Endodermal cell (in vitro differentiated cells): ENCODE measurements at regions not wholly inside any gene's neighbourhood (a gene's known extent, or its start where the extent isn't known, plus 50 kb on each side); places are given as distances from the start of the nearest gene placed in this dataset.

Experiments
- DNase-seq: peaks from one replicate; pipeline ENCODE4 v3.0.0-alpha.2; 2017
- H3K27ac ChIP-seq: 2 replicates; pipeline ENCODE4 v1.5.1; 2013; ENCODE audit warnings: mild to moderate bottlenecking, low read depth, low read length, moderate library complexity
- H3K27me3 ChIP-seq: 2 replicates; pipeline ENCODE4 v1.6.1; 2013; ENCODE audit warnings: mild to moderate bottlenecking, low read length, moderate library complexity; ENCODE audit not compliant: insufficient read depth, control insufficient read depth, poor library complexity, severe bottlenecking
- H3K36me3 ChIP-seq: 2 replicates; pipeline ENCODE4 v1.7.0; 2013; ENCODE audit warnings: mild to moderate bottlenecking, low read length, moderate library complexity; ENCODE audit not compliant: control insufficient read depth, insufficient read depth
- H3K4me1 ChIP-seq: one replicate; pipeline ENCODE4 v1.7.0; 2013; ENCODE audit warnings: low read length; ENCODE audit not compliant: control insufficient read depth, insufficient read depth
- H3K4me3 ChIP-seq: 2 replicates; pipeline ENCODE4 v1.5.1; 2013; ENCODE audit warnings: mild to moderate bottlenecking, low read length, moderate library complexity
- H3K9ac ChIP-seq: 2 replicates; pipeline ENCODE4 v1.6.1; 2013; ENCODE audit warnings: mild to moderate bottlenecking, low read length, moderate library complexity; ENCODE audit not compliant: poor library complexity, severe bottlenecking; ENCODE audit errors: extremely low read depth
- H3K9me3 ChIP-seq: 2 replicates; pipeline ENCODE4 v1.6.1; 2013; ENCODE audit warnings: mild to moderate bottlenecking, low read length, moderate library complexity; ENCODE audit not compliant: control insufficient read depth
- H3K27ac Mint-ChIP-seq: 2 replicates; pipeline ENCODE4 v1.8.0; 2020; ENCODE audit warnings: mixed read lengths
- H3K27me3 Mint-ChIP-seq: 2 replicates; pipeline ENCODE4 v1.8.0; 2021; ENCODE audit warnings: mild to moderate bottlenecking, mixed read lengths; ENCODE audit not compliant: insufficient read depth
- H3K36me3 Mint-ChIP-seq: 2 replicates; pipeline ENCODE4 v1.8.0; 2020; ENCODE audit warnings: low read depth, mixed read lengths
- H3K4me1 Mint-ChIP-seq: 2 replicates; pipeline ENCODE4 v1.8.0; 2020; ENCODE audit warnings: mixed read lengths
- H3K4me3 Mint-ChIP-seq: 2 replicates; pipeline ENCODE4 v1.8.0; 2020; ENCODE audit warnings: mild to moderate bottlenecking, moderate library complexity, mixed read lengths
- H3K9me3 Mint-ChIP-seq: 2 replicates; pipeline ENCODE4 v1.8.0; 2020; ENCODE audit warnings: mild to moderate bottlenecking, mixed read lengths
- CTCF ChIP-seq: fragments of 200-600 bp; sonication (generic); conservative IDR thresholded peaks from 2 replicates; pipeline ENCODE4 v1.5.0; 2021; ENCODE audit warnings: antibody characterized with exemption, mild to moderate bottlenecking
- WGBS, 2 experiments: methylation state at CpG; one replicate each; pipeline versions ENCODE4 v1.1.5 to v1.1.7; 2013; ENCODE audit warnings: missing lambda C conversion rate in 2 of 2, mixed read lengths in 1 of 2; ENCODE audit not compliant: insufficient coverage in 1 of 2, insufficient read length in 1 of 2; 5-methylcytosine and 5-hydroxymethylcytosine counted together

DNA sequence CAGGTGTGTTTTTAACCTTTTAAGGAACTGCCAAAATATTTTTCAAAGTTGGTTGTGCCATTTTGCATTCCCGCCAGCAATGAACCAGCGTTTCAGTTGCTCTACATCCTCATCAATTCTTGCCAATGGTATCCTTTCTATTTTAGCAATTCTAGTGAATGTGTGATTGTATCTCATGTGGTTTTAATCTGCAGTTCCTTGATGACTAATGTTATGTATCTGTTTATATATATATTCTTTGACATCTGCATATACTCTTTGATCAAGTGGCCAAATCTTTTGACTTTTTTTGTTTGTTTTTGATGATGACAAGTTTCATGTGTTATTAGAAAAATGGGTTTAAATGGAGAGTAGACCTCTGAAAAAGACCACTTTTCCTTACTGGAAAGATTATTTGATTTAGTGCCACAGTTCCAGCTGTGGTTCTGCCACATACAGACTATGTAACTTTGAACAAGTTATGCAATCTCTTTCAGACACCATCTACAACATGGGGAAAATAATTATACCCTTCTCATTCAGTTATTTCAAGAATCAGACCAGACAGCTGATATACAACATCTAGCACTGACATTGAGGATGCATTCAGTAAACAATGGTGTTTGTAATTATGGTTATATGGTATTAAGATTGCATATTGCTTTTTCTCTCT lies 146.3 kb upstream of the CNOT2 start:
- Mint-ChIP-seq H3K9me3 (peaks cover 1% of the 10 kb centered on the region), H3K4me1 (peaks cover 32% of the 10 kb centered on the region), H3K27ac (no peak overlapping the region), H3K36me3 (no peaks in the 10 kb centered on the region), H3K4me3 (no peak overlapping the region), H3K27me3 (no peaks in the 10 kb centered on the region)
- no peaks in the 10 kb centered on the region for H3K36me3 ChIP-seq
- H3K9me3 ChIP-seq, result no peaks in the 10 kb centered on the region
- H3K4me1 ChIP-seq, result peaks cover 11% of the 10 kb centered on the region
- no peak for TF ChIP-seq CTCF
- no peak overlapping the region for H3K9ac ChIP-seq
- H3K27ac ChIP-seq, result no peak overlapping the region
- H3K4me3 ChIP-seq, result no peak overlapping the region
- no peak for DNase-seq
- WGBS, 2 experiments, result 95% methylated on average over 2 of the region's 2 CpGs; no CpG with 5 or more reads in 1 of the 2 experiments
- no peaks in the 10 kb centered on the region for H3K27me3 ChIP-seq

DNA sequence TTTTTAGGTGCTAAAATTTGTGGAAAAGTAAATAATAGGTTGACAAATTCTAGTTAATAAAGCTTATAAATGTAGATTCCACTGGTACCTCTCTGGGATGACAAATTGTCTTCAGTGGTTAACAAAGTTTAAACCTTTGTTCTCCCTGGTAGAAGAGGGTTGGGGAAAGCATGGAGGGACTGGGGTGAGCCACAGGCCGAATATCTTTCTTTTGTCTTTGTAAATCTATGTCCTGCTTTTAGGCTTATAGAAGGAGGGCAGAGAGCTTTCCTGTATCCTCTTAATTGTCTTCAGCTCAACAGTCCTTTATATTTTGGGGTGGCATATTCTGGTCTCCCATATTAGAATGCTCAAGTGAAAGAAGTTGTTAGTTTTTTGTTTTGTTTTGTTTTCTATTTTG lies 142.2 kb upstream of the CNOT2 start:
- no peak overlapping the region for H3K9ac ChIP-seq
- H3K27me3 Mint-ChIP-seq, result no peaks in the 10 kb centered on the region
- H3K27me3 ChIP-seq, result no peaks in the 10 kb centered on the region
- H3K9me3 ChIP-seq, result no peaks in the 10 kb centered on the region
- no peaks in the 10 kb centered on the region for H3K36me3 Mint-ChIP-seq
- H3K4me3 Mint-ChIP-seq, result no peak overlapping the region
- peaks cover 12% of the 10 kb centered on the region for H3K4me1 ChIP-seq
- 77% methylated on average over 1 of the region's 1 CpG; no CpG with 5 or more reads in 1 of the 2 experiments for WGBS, 2 experiments
- H3K27ac ChIP-seq, result no peak overlapping the region
- no peaks in the 10 kb centered on the region for H3K9me3 Mint-ChIP-seq
- no peaks in the 10 kb centered on the region for H3K36me3 ChIP-seq
- no peak for TF ChIP-seq CTCF
- no peak for DNase-seq
- no peak overlapping the region for H3K4me3 ChIP-seq
- H3K4me1 Mint-ChIP-seq, result peaks cover 35% of the 10 kb centered on the region
- H3K27ac Mint-ChIP-seq, result no peak overlapping the region

- no peak for TF ChIP-seq CTCF
- Mint-ChIP-seq H3K4me1 (peaks cover 42% of the 10 kb centered on the region), H3K27ac (no peak overlapping the region), H3K9me3 (peaks cover 17% of the 10 kb centered on the region), H3K4me3 (no peak overlapping the region), H3K27me3 (no peaks in the 10 kb centered on the region), H3K36me3 (peaks cover 9% of the 10 kb centered on the region)
- Histone ChIP-seq H3K27ac (no peak overlapping the region), H3K4me3 (peak overlapping the region; percentile 30), H3K9me3 (peaks cover 39% of the 10 kb centered on the region), H3K27me3 (no peaks in the 10 kb centered on the region), H3K9ac (no peak overlapping the region), H3K36me3 (no peaks in the 10 kb centered on the region), H3K4me1 (peaks cover 16% of the 10 kb centered on the region)
- 91% methylated on average over 1 of the region's 1 CpG; no CpG with 5 or more reads in 1 of the 2 experiments for WGBS, 2 experiments
- no peak for DNase-seq
These were observed 136.9 kb upstream of the CNOT2 start for GRCh38 chr12:70106347-70106746.
